Ramos (cell line): ENCODE measurements at regions not wholly inside any gene's neighbourhood (a gene's known extent, or its start where the extent isn't known, plus 50 kb on each side); places are given as distances from the start of the nearest gene placed in this dataset.
"Not testable (repeated sequence)": the region's sequence is repeated elsewhere in the genome, so short reads cannot be mapped to it uniquely, and the experiment has no call there.

Experiments
- in situ Hi-C: fragments of 300-500 bp; cut with MboI; formaldehyde crosslinking; loops from one replicate; pipeline ENCODE4 v1.14.3; 2022; ENCODE audit warnings: low sequenced_read_pairs; ENCODE audit not compliant: unreplicated experiment

GRCh38 chr7:49425277-49425818, 348.1 kb upstream of the VWC2 start:
- in situ Hi-C loops: no loop called here

- in situ Hi-C loops: no loop called here
Observed at GRCh38 chr7:49432254-49432653, 341.2 kb upstream of the VWC2 start.

- in situ Hi-C loops: no loop called here
Observed at GRCh38 chr7:49433794-49434193, 339.6 kb upstream of the VWC2 start.

- in situ Hi-C loops: no loop called here
Observed at GRCh38 chr7:49434846-49435245, 338.6 kb upstream of the VWC2 start.

GRCh38 chr7:49438281-49438680, 335.2 kb upstream of the VWC2 start:
- in situ Hi-C loops: no loop called here

GRCh38 chr7:49443515-49443914, 329.9 kb upstream of the VWC2 start:
- in situ Hi-C loops: no loop called here

GRCh38 chr7:49453486-49453885, 320.0 kb upstream of the VWC2 start:
- in situ Hi-C loops: no loop called here

GRCh38 chr7:49479441-49479840, 294.0 kb upstream of the VWC2 start:
- in situ Hi-C loops: no loop called here

- in situ Hi-C loops: no loop called here
Observed at GRCh38 chr7:49479936-49480544, 293.4 kb upstream of the VWC2 start.

- in situ Hi-C loops: no loop called here
Observed at GRCh38 chr7:49481075-49481474, 292.4 kb upstream of the VWC2 start.

GRCh38 chr7:49483142-49483541, 290.3 kb upstream of the VWC2 start:
- in situ Hi-C loops: no loop called here

- in situ Hi-C loops: no loop called here
Observed at GRCh38 chr7:49486974-49487829, 286.2 kb upstream of the VWC2 start.

GRCh38 chr7:49487830-49488140, 285.7 kb upstream of the VWC2 start:
- in situ Hi-C loops: no loop called here

GRCh38 chr7:49488573-49488972, 284.9 kb upstream of the VWC2 start:
- in situ Hi-C loops: no loop called here

- in situ Hi-C loops: no loop called here
Observed at GRCh38 chr7:49497471-49497870, 276.0 kb upstream of the VWC2 start.

GRCh38 chr7:49500741-49501140, 272.7 kb upstream of the VWC2 start:
- in situ Hi-C loops: no loop called here

- in situ Hi-C loops: not testable (repeated sequence)
Observed at GRCh38 chr7:49507206-49507605, 266.2 kb upstream of the VWC2 start.

- in situ Hi-C loops: no loop called here
Observed at GRCh38 chr7:49513911-49514310, 259.5 kb upstream of the VWC2 start.

- in situ Hi-C loops: no loop called here
Observed at GRCh38 chr7:49520951-49521350, 252.5 kb upstream of the VWC2 start.

- in situ Hi-C loops: no loop called here
Observed at GRCh38 chr7:49522111-49522510, 251.3 kb upstream of the VWC2 start.

- in situ Hi-C loops: no loop called here
Observed at GRCh38 chr7:49523870-49524269, 249.6 kb upstream of the VWC2 start.

- in situ Hi-C loops: no loop called here
Observed at GRCh38 chr7:49527182-49527581, 246.3 kb upstream of the VWC2 start.
